ENCODE measurements at regions not wholly inside any gene's neighbourhood (a gene's known extent, or its start where the extent isn't known, plus 50 kb on each side); places are given as distances from the start of the nearest gene placed in this dataset.

GRCh38 chr19:29328586-29328985 is 115.6 kb upstream of the UQCRFS1 start:
- Mint-ChIP-seq H3K36me3 (ENCODE audit: unreplicated experiment) (no peaks in the 10 kb centered on the region), H3K4me3 (ENCODE audit: unreplicated experiment) (no peak overlapping the region), H3K4me1 (ENCODE audit: unreplicated experiment) (no peaks in the 10 kb centered on the region), H3K9me3 (ENCODE audit: unreplicated experiment) (peaks cover 32% of the 10 kb centered on the region), H3K27ac (ENCODE audit: unreplicated experiment) (no peak overlapping the region), H3K27me3 (ENCODE audit: unreplicated experiment) (no peaks in the 10 kb centered on the region)
- no peak for TF ChIP-seq CTCF (IDR thresholded peaks at IDR 0.05)
- DNase-seq (ENCODE audit: extremely low spot score, unreplicated experiment) = no peak

- H3K27me3 Mint-ChIP-seq (ENCODE audit: unreplicated experiment) = no peaks in the 10 kb centered on the region
- no peaks in the 10 kb centered on the region for H3K4me1 Mint-ChIP-seq (ENCODE audit: unreplicated experiment)
- H3K27ac Mint-ChIP-seq (ENCODE audit: unreplicated experiment) = no peak overlapping the region
- DNase-seq (ENCODE audit: extremely low spot score, unreplicated experiment) = peak; percentile 76
- no peak for TF ChIP-seq CTCF (IDR thresholded peaks at IDR 0.05)
- peaks cover 37% of the 10 kb centered on the region for H3K9me3 Mint-ChIP-seq (ENCODE audit: unreplicated experiment)
- no peak overlapping the region for H3K4me3 Mint-ChIP-seq (ENCODE audit: unreplicated experiment)
- H3K36me3 Mint-ChIP-seq (ENCODE audit: unreplicated experiment) = no peaks in the 10 kb centered on the region
Observed at GRCh38 chr19:29329460-29330134, 116.6 kb upstream of the UQCRFS1 start.

- no peaks in the 10 kb centered on the region for H3K4me1 Mint-ChIP-seq (ENCODE audit: unreplicated experiment)
- TF ChIP-seq CTCF (IDR thresholded peaks at IDR 0.05) = no peak
- no peaks in the 10 kb centered on the region for H3K27me3 Mint-ChIP-seq (ENCODE audit: unreplicated experiment)
- no peaks in the 10 kb centered on the region for H3K36me3 Mint-ChIP-seq (ENCODE audit: unreplicated experiment)
- H3K9me3 Mint-ChIP-seq (ENCODE audit: unreplicated experiment) = peaks cover 45% of the 10 kb centered on the region
- no peak for DNase-seq (ENCODE audit: extremely low spot score, unreplicated experiment)
- H3K27ac Mint-ChIP-seq (ENCODE audit: unreplicated experiment) = no peak overlapping the region
- H3K4me3 Mint-ChIP-seq (ENCODE audit: unreplicated experiment) = no peak overlapping the region
Observed at GRCh38 chr19:29336425-29336824, 123.5 kb upstream of the UQCRFS1 start.

- TF ChIP-seq CTCF (IDR thresholded peaks at IDR 0.05) = no peak
- DNase-seq (ENCODE audit: extremely low spot score, unreplicated experiment) = peak; percentile 78
- Mint-ChIP-seq H3K9me3 (ENCODE audit: unreplicated experiment) (peaks cover 49% of the 10 kb centered on the region), H3K4me1 (ENCODE audit: unreplicated experiment) (no peaks in the 10 kb centered on the region), H3K27ac (ENCODE audit: unreplicated experiment) (no peak overlapping the region), H3K36me3 (ENCODE audit: unreplicated experiment) (no peaks in the 10 kb centered on the region), H3K27me3 (ENCODE audit: unreplicated experiment) (no peaks in the 10 kb centered on the region), H3K4me3 (ENCODE audit: unreplicated experiment) (no peak overlapping the region)
Observed at GRCh38 chr19:29337029-29337428, 124.1 kb upstream of the UQCRFS1 start.

GRCh38 chr19:29338480-29338879 is 125.5 kb upstream of the UQCRFS1 start:
- Mint-ChIP-seq H3K4me1 (ENCODE audit: unreplicated experiment) (no peaks in the 10 kb centered on the region), H3K27me3 (ENCODE audit: unreplicated experiment) (no peaks in the 10 kb centered on the region), H3K27ac (ENCODE audit: unreplicated experiment) (no peak overlapping the region), H3K4me3 (ENCODE audit: unreplicated experiment) (no peak overlapping the region), H3K36me3 (ENCODE audit: unreplicated experiment) (no peaks in the 10 kb centered on the region), H3K9me3 (ENCODE audit: unreplicated experiment) (peaks cover 57% of the 10 kb centered on the region)
- TF ChIP-seq CTCF (IDR thresholded peaks at IDR 0.05) = no peak
- DNase-seq (ENCODE audit: extremely low spot score, unreplicated experiment) = no peak

Data from osteocyte (in vitro differentiated cells).